ENCODE measurements at regions not wholly inside any gene's neighbourhood (a gene's known extent, or its start where the extent isn't known, plus 50 kb on each side); places are given as distances from the start of the nearest gene placed in this dataset.

DNA sequence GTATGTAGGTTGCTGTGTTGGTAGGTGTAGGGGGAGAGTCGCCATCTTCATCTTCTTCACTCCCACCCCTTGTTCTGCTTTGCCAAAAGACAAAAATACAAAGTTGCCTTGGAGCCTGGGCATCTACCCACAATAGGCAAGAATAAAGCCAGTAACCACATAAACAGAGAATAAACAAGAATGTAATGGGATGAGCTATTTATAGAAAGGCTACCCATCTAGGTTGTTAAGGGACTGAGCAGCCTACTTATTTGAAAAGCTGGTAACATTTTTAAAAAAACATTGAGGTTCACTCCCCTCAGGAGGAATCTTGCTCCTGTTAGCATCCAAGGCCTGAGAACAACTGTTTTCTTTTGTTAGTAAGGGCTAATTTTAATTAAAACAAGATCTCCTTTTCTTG lies 301.4 kb upstream of the STXBP5 start:
- no peak overlapping the region for H3K27ac Mint-ChIP-seq
- no peak for ATAC-seq
- POLR2A ChIA-PET, result no interaction called here

DNA sequence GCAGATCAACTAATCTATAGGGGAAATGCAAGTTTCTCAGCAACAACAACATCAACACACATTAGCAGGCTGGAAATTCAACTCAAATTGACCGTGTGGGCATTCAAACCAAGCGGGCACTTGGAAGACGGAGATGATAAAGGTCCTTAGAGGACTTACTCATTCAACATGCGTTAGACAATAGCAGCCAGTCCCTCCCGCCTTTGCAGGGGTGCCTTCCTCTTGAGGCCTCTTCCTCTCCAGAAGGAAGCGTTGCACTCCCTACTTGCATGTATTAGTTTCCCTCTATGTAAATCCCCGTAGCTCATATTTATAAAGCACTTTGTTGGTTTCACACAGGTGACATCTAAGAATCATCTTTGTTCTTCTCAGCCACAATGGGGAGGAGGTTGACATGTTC lies 300.8 kb upstream of the STXBP5 start:
- H3K9me3 Mint-ChIP-seq, result no peaks in the 10 kb centered on the region
- TF ChIP-seq CBFB (CRISPR knock-in tag; IDR thresholded peaks at IDR 0.05; ENCODE audit: low read depth) (no peak), SMAD4 (CRISPR knock-in tag; IDR thresholded peaks at IDR 0.05) (no peak), MXD4 (CRISPR knock-in tag; IDR thresholded peaks at IDR 0.05; ENCODE audit: borderline replicate concordance) (no peak), ELF4 (CRISPR knock-in tag; IDR thresholded peaks at IDR 0.05; ENCODE audit: low read depth) (no peak), CREB1 (CRISPR knock-in tag; IDR thresholded peaks at IDR 0.05) (no peak), NR3C1 (CRISPR knock-in tag; conservative IDR thresholded peaks at IDR 0.05; ENCODE audit: low read depth) (no peak), GABPB1 (CRISPR knock-in tag; IDR thresholded peaks at IDR 0.05) (no peak)
- TF ChIP-seq, protein P1, sequence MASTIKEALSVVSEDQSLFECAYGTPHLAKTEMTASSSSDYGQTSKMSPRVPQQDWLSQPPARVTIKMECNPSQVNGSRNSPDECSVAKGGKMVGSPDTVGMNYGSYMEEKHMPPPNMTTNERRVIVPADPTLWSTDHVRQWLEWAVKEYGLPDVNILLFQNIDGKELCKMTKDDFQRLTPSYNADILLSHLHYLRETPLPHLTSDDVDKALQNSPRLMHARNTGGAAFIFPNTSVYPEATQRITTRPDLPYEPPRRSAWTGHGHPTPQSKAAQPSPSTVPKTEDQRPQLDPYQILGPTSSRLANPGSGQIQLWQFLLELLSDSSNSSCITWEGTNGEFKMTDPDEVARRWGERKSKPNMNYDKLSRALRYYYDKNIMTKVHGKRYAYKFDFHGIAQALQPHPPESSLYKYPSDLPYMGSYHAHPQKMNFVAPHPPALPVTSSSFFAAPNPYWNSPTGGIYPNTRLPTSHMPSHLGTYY (CRISPR knock-in tag; IDR thresholded peaks at IDR 0.05), result no peak
- TF ChIP-seq, protein P2, sequence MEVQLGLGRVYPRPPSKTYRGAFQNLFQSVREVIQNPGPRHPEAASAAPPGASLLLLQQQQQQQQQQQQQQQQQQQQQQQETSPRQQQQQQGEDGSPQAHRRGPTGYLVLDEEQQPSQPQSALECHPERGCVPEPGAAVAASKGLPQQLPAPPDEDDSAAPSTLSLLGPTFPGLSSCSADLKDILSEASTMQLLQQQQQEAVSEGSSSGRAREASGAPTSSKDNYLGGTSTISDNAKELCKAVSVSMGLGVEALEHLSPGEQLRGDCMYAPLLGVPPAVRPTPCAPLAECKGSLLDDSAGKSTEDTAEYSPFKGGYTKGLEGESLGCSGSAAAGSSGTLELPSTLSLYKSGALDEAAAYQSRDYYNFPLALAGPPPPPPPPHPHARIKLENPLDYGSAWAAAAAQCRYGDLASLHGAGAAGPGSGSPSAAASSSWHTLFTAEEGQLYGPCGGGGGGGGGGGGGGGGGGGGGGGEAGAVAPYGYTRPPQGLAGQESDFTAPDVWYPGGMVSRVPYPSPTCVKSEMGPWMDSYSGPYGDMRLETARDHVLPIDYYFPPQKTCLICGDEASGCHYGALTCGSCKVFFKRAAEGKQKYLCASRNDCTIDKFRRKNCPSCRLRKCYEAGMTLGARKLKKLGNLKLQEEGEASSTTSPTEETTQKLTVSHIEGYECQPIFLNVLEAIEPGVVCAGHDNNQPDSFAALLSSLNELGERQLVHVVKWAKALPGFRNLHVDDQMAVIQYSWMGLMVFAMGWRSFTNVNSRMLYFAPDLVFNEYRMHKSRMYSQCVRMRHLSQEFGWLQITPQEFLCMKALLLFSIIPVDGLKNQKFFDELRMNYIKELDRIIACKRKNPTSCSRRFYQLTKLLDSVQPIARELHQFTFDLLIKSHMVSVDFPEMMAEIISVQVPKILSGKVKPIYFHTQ (CRISPR knock-in tag; IDR thresholded peaks at IDR 0.05), result no peak
- DNase-seq (ENCODE audit: low spot score), result no peak
- ChIA-PET CTCF (interaction anchor here (0.7 kb wide), 1 partner anchor 91 kb away, joined by 3 read pairs; no protein-coding TSS in a partner anchor), POLR2A (no interaction called here)
- no peaks in the 10 kb centered on the region for H3K36me3 Mint-ChIP-seq
- ATAC-seq, result peak; percentile 39
- peaks cover 6% of the 10 kb centered on the region for H3K4me1 Mint-ChIP-seq
- no peak overlapping the region for H3K27ac Mint-ChIP-seq
- H3K27me3 Mint-ChIP-seq (ENCODE audit: low read depth), result no peaks in the 10 kb centered on the region
- no peak overlapping the region for H3K4me3 Mint-ChIP-seq

More for the DNA sequence above, 301.4 kb upstream of the STXBP5 start:
- TF ChIP-seq SMAD3 (CRISPR knock-in tag; IDR thresholded peaks at IDR 0.05; ENCODE audit: borderline replicate concordance) (no peak), ZNF396 (CRISPR knock-in tag; IDR thresholded peaks at IDR 0.05; ENCODE audit: borderline replicate concordance) (no peak), ZNF423 (CRISPR knock-in tag; IDR thresholded peaks at IDR 0.05) (no peak), FOXP4 (CRISPR knock-in tag; IDR thresholded peaks at IDR 0.05) (no peak), CBFB (CRISPR knock-in tag; IDR thresholded peaks at IDR 0.05; ENCODE audit: low read depth) (no peak), TCF7 (CRISPR knock-in tag; IDR thresholded peaks at IDR 0.05; ENCODE audit: low read depth) (no peak), ZNF671 (CRISPR knock-in tag; IDR thresholded peaks at IDR 0.05) (no peak), ATF1 (CRISPR knock-in tag; IDR thresholded peaks at IDR 0.05) (no peak), NFE2L1 (CRISPR knock-in tag; IDR thresholded peaks at IDR 0.05) (no peak)
- TF ChIP-seq, protein P3, sequence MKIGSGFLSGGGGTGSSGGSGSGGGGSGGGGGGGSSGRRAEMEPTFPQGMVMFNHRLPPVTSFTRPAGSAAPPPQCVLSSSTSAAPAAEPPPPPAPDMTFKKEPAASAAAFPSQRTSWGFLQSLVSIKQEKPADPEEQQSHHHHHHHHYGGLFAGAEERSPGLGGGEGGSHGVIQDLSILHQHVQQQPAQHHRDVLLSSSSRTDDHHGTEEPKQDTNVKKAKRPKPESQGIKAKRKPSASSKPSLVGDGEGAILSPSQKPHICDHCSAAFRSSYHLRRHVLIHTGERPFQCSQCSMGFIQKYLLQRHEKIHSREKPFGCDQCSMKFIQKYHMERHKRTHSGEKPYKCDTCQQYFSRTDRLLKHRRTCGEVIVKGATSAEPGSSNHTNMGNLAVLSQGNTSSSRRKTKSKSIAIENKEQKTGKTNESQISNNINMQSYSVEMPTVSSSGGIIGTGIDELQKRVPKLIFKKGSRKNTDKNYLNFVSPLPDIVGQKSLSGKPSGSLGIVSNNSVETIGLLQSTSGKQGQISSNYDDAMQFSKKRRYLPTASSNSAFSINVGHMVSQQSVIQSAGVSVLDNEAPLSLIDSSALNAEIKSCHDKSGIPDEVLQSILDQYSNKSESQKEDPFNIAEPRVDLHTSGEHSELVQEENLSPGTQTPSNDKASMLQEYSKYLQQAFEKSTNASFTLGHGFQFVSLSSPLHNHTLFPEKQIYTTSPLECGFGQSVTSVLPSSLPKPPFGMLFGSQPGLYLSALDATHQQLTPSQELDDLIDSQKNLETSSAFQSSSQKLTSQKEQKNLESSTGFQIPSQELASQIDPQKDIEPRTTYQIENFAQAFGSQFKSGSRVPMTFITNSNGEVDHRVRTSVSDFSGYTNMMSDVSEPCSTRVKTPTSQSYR (CRISPR knock-in tag; IDR thresholded peaks at IDR 0.05), result no peak
- no peak for DNase-seq (ENCODE audit: low spot score)
- CTCF ChIA-PET, result interaction anchor here (0.7 kb wide), 1 partner anchor 91 kb away, joined by 3 read pairs; no protein-coding TSS in a partner anchor
- Mint-ChIP-seq H3K9me3 (no peaks in the 10 kb centered on the region), H3K4me1 (peaks cover 6% of the 10 kb centered on the region), H3K4me3 (no peak overlapping the region), H3K27me3 (ENCODE audit: low read depth) (no peaks in the 10 kb centered on the region), H3K36me3 (no peaks in the 10 kb centered on the region)

Data from WTC11 (cell line).